Astrocyte (in vitro differentiated cells and primary cell): ENCODE measurements at regions not wholly inside any gene's neighbourhood (a gene's known extent, or its start where the extent isn't known, plus 50 kb on each side); places are given as distances from the start of the nearest gene placed in this dataset.

Experiments used
- CTCF ChIP-seq: IDR thresholded peaks from 2 replicates; pipeline ENCODE4 v1.5.1; 2011; ENCODE audit warnings: low read depth, mild to moderate bottlenecking, inconsistent platforms, low read length, moderate library complexity; ENCODE audit not compliant: insufficient read depth
- EZH2 ChIP-seq: IDR thresholded peaks from 2 replicates; pipeline ENCODE4 v1.6.1; 2012; ENCODE audit warnings: mild to moderate bottlenecking, low read length, inconsistent platforms; ENCODE audit not compliant: insufficient read depth

- TF ChIP-seq CTCF (no peak), EZH2 (no peak)
Observed at GRCh38 chr18:68505178-68505574, 209.7 kb downstream of the TMX3 start.
